MM.1S (cell line): ENCODE measurements at regions not wholly inside any gene's neighbourhood (a gene's known extent, or its start where the extent isn't known, plus 50 kb on each side); places are given as distances from the start of the nearest gene placed in this dataset.

ENCODE experiments used
- CTCF ChIP-seq: fragments of 300-600 bp; sonication (generic); IDR thresholded peaks from 2 replicates; pipeline ENCODE4 v1.5.1; 2016; ENCODE audit warnings: antibody characterized with exemption, low read length, mixed read lengths
- EZH2phosphoT487 ChIP-seq: fragments of 300-600 bp; sonication (generic); IDR thresholded peaks from 2 replicates; pipeline ENCODE4 v1.6.1; 2018; ENCODE audit warnings: antibody characterized with exemption, low read length

- TF ChIP-seq CTCF (no peak), EZH2phosphoT487 (no peak)
Measured at GRCh38 chr7:89998554-89998953, 155.7 kb upstream of the STEAP1 start.
